ENCODE measurements at regions not wholly inside any gene's neighbourhood (a gene's known extent, or its start where the extent isn't known, plus 50 kb on each side); places are given as distances from the start of the nearest gene placed in this dataset.

DNA sequence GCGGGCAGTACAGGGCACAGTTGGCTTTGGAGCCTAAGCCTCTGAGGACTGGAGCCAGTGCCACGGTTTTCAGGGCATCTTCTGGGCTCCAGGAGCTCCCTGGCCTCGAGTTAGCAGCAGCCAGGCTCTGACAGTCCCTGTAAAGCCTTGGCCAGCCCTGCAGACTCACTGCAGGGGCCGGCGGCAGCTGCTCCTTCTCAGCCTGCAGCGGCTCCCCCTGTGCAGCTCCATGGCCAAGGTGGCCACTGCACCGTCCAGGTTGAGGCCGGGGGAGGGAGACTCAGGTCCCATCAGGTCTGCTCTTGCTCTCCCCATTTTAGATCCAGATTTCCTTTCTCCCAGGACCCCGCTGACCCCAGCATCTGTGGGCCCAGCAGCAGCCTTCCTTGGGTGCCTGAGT is 1461.1 kb downstream of the BRD1 start:
- no peak for TF ChIP-seq GABPA (IDR thresholded peaks at IDR 0.05; ENCODE audit: low read depth)
- TF ChIP-seq POLR2AphosphoS5 (IDR thresholded peaks at IDR 0.05; ENCODE audit: low read depth), result no peak
- TF ChIP-seq, protein P1, sequence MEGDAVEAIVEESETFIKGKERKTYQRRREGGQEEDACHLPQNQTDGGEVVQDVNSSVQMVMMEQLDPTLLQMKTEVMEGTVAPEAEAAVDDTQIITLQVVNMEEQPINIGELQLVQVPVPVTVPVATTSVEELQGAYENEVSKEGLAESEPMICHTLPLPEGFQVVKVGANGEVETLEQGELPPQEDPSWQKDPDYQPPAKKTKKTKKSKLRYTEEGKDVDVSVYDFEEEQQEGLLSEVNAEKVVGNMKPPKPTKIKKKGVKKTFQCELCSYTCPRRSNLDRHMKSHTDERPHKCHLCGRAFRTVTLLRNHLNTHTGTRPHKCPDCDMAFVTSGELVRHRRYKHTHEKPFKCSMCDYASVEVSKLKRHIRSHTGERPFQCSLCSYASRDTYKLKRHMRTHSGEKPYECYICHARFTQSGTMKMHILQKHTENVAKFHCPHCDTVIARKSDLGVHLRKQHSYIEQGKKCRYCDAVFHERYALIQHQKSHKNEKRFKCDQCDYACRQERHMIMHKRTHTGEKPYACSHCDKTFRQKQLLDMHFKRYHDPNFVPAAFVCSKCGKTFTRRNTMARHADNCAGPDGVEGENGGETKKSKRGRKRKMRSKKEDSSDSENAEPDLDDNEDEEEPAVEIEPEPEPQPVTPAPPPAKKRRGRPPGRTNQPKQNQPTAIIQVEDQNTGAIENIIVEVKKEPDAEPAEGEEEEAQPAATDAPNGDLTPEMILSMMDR (IDR thresholded peaks at IDR 0.05; ENCODE audit: insufficient read depth, low read length), result no peak
- TF ChIP-seq, protein P2, sequence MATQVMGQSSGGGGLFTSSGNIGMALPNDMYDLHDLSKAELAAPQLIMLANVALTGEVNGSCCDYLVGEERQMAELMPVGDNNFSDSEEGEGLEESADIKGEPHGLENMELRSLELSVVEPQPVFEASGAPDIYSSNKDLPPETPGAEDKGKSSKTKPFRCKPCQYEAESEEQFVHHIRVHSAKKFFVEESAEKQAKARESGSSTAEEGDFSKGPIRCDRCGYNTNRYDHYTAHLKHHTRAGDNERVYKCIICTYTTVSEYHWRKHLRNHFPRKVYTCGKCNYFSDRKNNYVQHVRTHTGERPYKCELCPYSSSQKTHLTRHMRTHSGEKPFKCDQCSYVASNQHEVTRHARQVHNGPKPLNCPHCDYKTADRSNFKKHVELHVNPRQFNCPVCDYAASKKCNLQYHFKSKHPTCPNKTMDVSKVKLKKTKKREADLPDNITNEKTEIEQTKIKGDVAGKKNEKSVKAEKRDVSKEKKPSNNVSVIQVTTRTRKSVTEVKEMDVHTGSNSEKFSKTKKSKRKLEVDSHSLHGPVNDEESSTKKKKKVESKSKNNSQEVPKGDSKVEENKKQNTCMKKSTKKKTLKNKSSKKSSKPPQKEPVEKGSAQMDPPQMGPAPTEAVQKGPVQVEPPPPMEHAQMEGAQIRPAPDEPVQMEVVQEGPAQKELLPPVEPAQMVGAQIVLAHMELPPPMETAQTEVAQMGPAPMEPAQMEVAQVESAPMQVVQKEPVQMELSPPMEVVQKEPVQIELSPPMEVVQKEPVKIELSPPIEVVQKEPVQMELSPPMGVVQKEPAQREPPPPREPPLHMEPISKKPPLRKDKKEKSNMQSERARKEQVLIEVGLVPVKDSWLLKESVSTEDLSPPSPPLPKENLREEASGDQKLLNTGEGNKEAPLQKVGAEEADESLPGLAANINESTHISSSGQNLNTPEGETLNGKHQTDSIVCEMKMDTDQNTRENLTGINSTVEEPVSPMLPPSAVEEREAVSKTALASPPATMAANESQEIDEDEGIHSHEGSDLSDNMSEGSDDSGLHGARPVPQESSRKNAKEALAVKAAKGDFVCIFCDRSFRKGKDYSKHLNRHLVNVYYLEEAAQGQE (IDR thresholded peaks at IDR 0.05; ENCODE audit: insufficient replicate concordance, low read depth), result no peak
- TF ChIP-seq SPI1 (IDR thresholded peaks at IDR 0.05; ENCODE audit: borderline replicate concordance, low read depth), result no peak

All from HL-60 (cell line).